Vagina (tissue), 2 donors: ENCODE measurements at regions not wholly inside any gene's neighbourhood (a gene's known extent, or its start where the extent isn't known, plus 50 kb on each side); places are given as distances from the start of the nearest gene placed in this dataset.

ENCODE experiments used
- POLR2A ChIP-seq, 2 donors: fragments of 450-650 bp; IDR thresholded peaks; one replicate each; pipeline ENCODE4 v1.6.1; 2017; ENCODE audit warnings: antibody characterized with exemption in 2 of 2, mild to moderate bottlenecking in 2 of 2, moderate library complexity in 2 of 2
- POLR2AphosphoS5 ChIP-seq, 2 donors: sonication (generic); formaldehyde crosslinking; IDR thresholded peaks; one replicate each; pipeline ENCODE4 v1.9.0; 2017; ENCODE audit warnings: antibody characterized with exemption in 2 of 2, mild to moderate bottlenecking in 2 of 2, low read depth in 1 of 2; ENCODE audit not compliant: insufficient read depth in 1 of 2
- TF ChIP-seq, protein P1 (sequence below), 3 experiments: fragments of 450-650 bp in 2 of 3; fragments of 200-600 bp in 1 of 3; sonication (generic) in 1 of 3; IDR thresholded peaks; one replicate each; pipeline ENCODE4 v1.5.1; 2017 to 2019; ENCODE audit warnings: antibody characterized with exemption in 3 of 3, mild to moderate bottlenecking in 2 of 3, moderate library complexity in 2 of 3

DNA sequence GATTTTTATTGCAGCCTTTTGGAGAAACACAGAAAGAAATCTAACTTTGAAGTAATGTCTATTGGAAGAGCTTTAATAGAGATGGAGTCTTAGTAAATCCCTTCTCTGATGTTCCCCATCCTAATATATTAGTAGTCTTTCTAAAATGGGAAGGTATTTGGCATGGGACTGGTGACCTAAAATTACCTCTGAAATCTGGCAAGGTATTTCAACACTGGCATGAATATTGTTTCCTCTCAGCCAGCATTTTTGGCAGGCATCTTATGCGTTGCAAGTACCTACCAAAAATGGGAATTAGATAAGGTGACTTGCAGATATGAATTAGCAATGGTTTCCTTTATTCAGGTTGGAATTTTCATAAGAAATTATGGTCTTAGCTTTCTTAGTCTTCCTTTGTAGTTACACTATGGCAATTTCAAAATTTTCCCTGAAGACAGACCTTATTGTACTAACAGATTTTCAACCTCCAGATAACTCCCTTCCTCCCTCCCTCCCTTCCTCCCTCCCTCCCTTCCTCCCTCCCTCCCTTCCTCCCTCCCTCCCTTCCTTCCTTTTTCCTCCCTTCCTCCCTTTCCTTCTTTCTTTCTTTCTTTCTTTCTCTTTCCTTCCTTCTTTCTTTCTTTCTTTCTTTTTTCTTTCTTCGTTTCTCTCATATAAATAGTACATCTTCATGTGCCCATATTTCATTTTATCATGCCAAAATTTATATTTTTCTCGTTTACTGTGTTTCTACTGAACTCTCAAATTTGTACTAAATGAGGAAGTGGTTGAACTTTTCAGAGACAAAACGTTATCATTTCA is 168.2 kb upstream of the KCNMB2 start:
- TF ChIP-seq, protein P1, sequence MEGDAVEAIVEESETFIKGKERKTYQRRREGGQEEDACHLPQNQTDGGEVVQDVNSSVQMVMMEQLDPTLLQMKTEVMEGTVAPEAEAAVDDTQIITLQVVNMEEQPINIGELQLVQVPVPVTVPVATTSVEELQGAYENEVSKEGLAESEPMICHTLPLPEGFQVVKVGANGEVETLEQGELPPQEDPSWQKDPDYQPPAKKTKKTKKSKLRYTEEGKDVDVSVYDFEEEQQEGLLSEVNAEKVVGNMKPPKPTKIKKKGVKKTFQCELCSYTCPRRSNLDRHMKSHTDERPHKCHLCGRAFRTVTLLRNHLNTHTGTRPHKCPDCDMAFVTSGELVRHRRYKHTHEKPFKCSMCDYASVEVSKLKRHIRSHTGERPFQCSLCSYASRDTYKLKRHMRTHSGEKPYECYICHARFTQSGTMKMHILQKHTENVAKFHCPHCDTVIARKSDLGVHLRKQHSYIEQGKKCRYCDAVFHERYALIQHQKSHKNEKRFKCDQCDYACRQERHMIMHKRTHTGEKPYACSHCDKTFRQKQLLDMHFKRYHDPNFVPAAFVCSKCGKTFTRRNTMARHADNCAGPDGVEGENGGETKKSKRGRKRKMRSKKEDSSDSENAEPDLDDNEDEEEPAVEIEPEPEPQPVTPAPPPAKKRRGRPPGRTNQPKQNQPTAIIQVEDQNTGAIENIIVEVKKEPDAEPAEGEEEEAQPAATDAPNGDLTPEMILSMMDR (IDR thresholded peaks at IDR 0.05) = no peak
- no peak for TF ChIP-seq POLR2A (IDR thresholded peaks at IDR 0.05)
- no peak for TF ChIP-seq POLR2AphosphoS5 (IDR thresholded peaks at IDR 0.05; ENCODE audit: insufficient read depth in 1 of 2, low read depth in 1 of 2)
